GM12878 (cell line): ENCODE measurements at regions not wholly inside any gene's neighbourhood (a gene's known extent, or its start where the extent isn't known, plus 50 kb on each side); places are given as distances from the start of the nearest gene placed in this dataset.

ENCODE experiments used
- ATAC-seq: fragments of 200-7000 bp; cut with Tn5 transposase; 3 replicates; pipeline ENCODE4 v1.9.1; 2020; ENCODE audit warnings: mild to moderate bottlenecking, moderate library complexity
- BruUV-seq: library from RNA; stranded (reverse); fragments of 400-500 nt; replicated peaks from 2 replicates; lab custom pipeline; 2021; lab: Mats Ljungman, UMichigan
- CTCF ChIA-PET: fragments of 300-600 bp; sonication (Branson Sonifier 250); formaldehyde crosslinking; extraction: SDS; loops from one replicate; lab custom pipeline; 2021; ENCODE audit warnings: inconsistent platforms; lab: Yijun Ruan, JAX
- POLR2A ChIA-PET: fragments of 350-600 bp; formaldehyde crosslinking; extraction: SDS; loops from one replicate; lab custom pipeline; 2021; ENCODE audit warnings: inconsistent platforms; lab: Charles Lee
- RAD21 ChIA-PET: fragments of 300-600 bp; sonication (Branson Sonifier 250); formaldehyde crosslinking; loops from one replicate; lab custom pipeline; 2023; ENCODE audit warnings: antibody characterized with exemption; ENCODE audit not compliant: unreplicated experiment; lab: Charles Lee
- SMC1A ChIA-PET: fragments of 300-600 bp; sonication (Branson Sonifier 250); formaldehyde crosslinking; loops from one replicate; lab custom pipeline; 2023; ENCODE audit not compliant: unreplicated experiment, uncharacterized antibody; lab: Charles Lee
- DNase-seq: peaks from one replicate; pipeline ENCODE4 v3.0.0-alpha.2; 2011; ENCODE audit warnings: low read depth, low spot score
- FAIRE-seq: peaks from 3 replicates; lab custom pipeline; 2011; peaks lifted over from hg19 to GRCh38; lab: Jason Lieb, UNC
- H2AFZ ChIP-seq: 2 replicates; pipeline ENCODE4 v1.6.0; 2011; ENCODE audit warnings: low read depth, low read length, control low read depth; ENCODE audit not compliant: control insufficient read depth
- H3K27ac ChIP-seq: 2 replicates; pipeline ENCODE4 v1.5.1; 2011; ENCODE audit warnings: control low read depth; ENCODE audit not compliant: control insufficient read depth, insufficient read depth
- H3K27me3 ChIP-seq, 2 experiments: replicated peaks in 1 of 2; 2 replicates each; pipeline versions ENCODE4 v1.6.0 to v1.6.1; 2011; ENCODE audit warnings: low read length in 1 of 2; ENCODE audit not compliant: control insufficient read depth in 2 of 2, insufficient read depth in 2 of 2
- H3K36me3 ChIP-seq, 2 experiments: 2 replicates each; pipeline ENCODE4 v1.5.1; 2011; ENCODE audit warnings: low read length in 1 of 2; ENCODE audit not compliant: control insufficient read depth in 2 of 2, insufficient read depth in 2 of 2
- H3K4me1 ChIP-seq: 2 replicates; pipeline ENCODE4 v1.6.1; 2011; ENCODE audit warnings: mild to moderate bottlenecking, low read length, moderate library complexity, mixed read lengths; ENCODE audit not compliant: control insufficient read depth, insufficient read depth
- H3K4me2 ChIP-seq: 2 replicates; pipeline ENCODE4 v1.6.0; 2011; ENCODE audit warnings: control low read depth; ENCODE audit not compliant: control insufficient read depth, insufficient read depth
- H3K4me3 ChIP-seq: fragments of 200-600 bp; sonication (generic); 2 replicates; pipeline ENCODE4 v1.5.1; 2016
- H3K79me2 ChIP-seq: 2 replicates; pipeline ENCODE4 v1.6.0; 2011; ENCODE audit warnings: low read length; ENCODE audit not compliant: control insufficient read depth, insufficient read depth
- H3K9ac ChIP-seq: 2 replicates; pipeline ENCODE4 v1.8.0; 2011; ENCODE audit warnings: low read length, control low read depth, mixed read lengths; ENCODE audit not compliant: control insufficient read depth, insufficient read depth
- H3K9me3 ChIP-seq: replicated peaks from 3 replicates; pipeline ENCODE4 v1.5.1; 2011; ENCODE audit warnings: mild to moderate bottlenecking, low read length; ENCODE audit not compliant: control insufficient read depth, insufficient read depth
- H4K20me1 ChIP-seq: 2 replicates; pipeline ENCODE4 v1.6.0; 2011; ENCODE audit not compliant: control insufficient read depth, insufficient read depth
- ATF3 ChIP-seq: IDR thresholded peaks from 2 replicates; pipeline ENCODE4 v1.6.1; 2011; ENCODE audit warnings: low read depth, mild to moderate bottlenecking, low read length, moderate library complexity, borderline replicate concordance; ENCODE audit errors: extremely low read depth
- CBX3 ChIP-seq: fragments of 200-600 bp; sonication (generic); IDR thresholded peaks from 2 replicates; pipeline ENCODE4 v1.6.1; 2016; ENCODE audit warnings: low read depth, borderline replicate concordance
- CTCF ChIP-seq, 3 experiments: IDR thresholded peaks in 2 of 3; conservative IDR thresholded peaks in 1 of 3; 2 replicates each; pipeline ENCODE4 v1.5.1; 2011; ENCODE audit warnings: low read depth in 3 of 3, low read length in 3 of 3, mild to moderate bottlenecking in 3 of 3, control low read depth in 2 of 3, moderate library complexity in 2 of 3, inconsistent platforms in 1 of 3, mixed read lengths in 1 of 3; ENCODE audit not compliant: control insufficient read depth in 2 of 3, insufficient read depth in 1 of 3; ENCODE audit errors: extremely low read depth in 1 of 3
- GABPA ChIP-seq: IDR thresholded peaks from 2 replicates; pipeline ENCODE4 v1.6.1; 2014; ENCODE audit warnings: antibody characterized with exemption, low read depth, mild to moderate bottlenecking, inconsistent platforms
- HDAC2 ChIP-seq: fragments of 200-600 bp; sonication (generic); IDR thresholded peaks from 2 replicates; pipeline ENCODE4 v1.6.1; 2017
- NFXL1 ChIP-seq: fragments of 450-650 bp; IDR thresholded peaks from 2 replicates; pipeline ENCODE4 v1.6.1; 2017; ENCODE audit warnings: antibody characterized with exemption, mild to moderate bottlenecking, borderline replicate concordance
- RBBP5 ChIP-seq: fragments of 200-600 bp; sonication (generic); conservative IDR thresholded peaks from 2 replicates; pipeline ENCODE4 v1.6.1; 2016
- RELA ChIP-seq: fragments of 450-650 bp; IDR thresholded peaks from 2 replicates; pipeline ENCODE4 v1.8.0; 2014; ENCODE audit warnings: borderline replicate concordance; ENCODE audit not compliant: partially characterized antibody
- SMC3 ChIP-seq: IDR thresholded peaks from 2 replicates; pipeline ENCODE4 v1.6.1; 2011; ENCODE audit warnings: low read length, improper control_type of control experiment, borderline replicate concordance
- SRF ChIP-seq, 2 experiments: IDR thresholded peaks; 2 replicates each; pipeline ENCODE4 v1.6.1; 2011; ENCODE audit warnings: low read depth in 2 of 2, low read length in 2 of 2, mild to moderate bottlenecking in 1 of 2, moderate library complexity in 1 of 2
- ZNF592 ChIP-seq: fragments of 450-650 bp; IDR thresholded peaks from 2 replicates; pipeline ENCODE4 v1.6.1; 2017; ENCODE audit warnings: mild to moderate bottlenecking, moderate library complexity
- WGBS: methylation state at CpG from one replicate; pipeline ENCODE4 v1.1.6; 2016; ENCODE audit warnings: low lambda C conversion rate; ENCODE audit not compliant: insufficient replicate concordance, insufficient coverage; ENCODE audit errors: missing lambda C conversion rate; 5-methylcytosine and 5-hydroxymethylcytosine counted together
- in situ Hi-C: fragments of 300-500 bp; cut with MboI; formaldehyde crosslinking; loops from 9 replicates; pipeline ENCODE4 v1.14.3; 2018; ENCODE audit warnings: mixed read lengths
- intact Hi-C: fragments of 100-400 bp; cut with micrococcal nuclease; formaldehyde crosslinking; loops from one replicate; pipeline ENCODE4 v1.14.2; 2022; ENCODE audit not compliant: unreplicated experiment
- TF ChIP-seq, protein P1 (sequence below): fragments of 450-650 bp; IDR thresholded peaks from 2 replicates; pipeline ENCODE4 v1.6.1; 2017; ENCODE audit warnings: mild to moderate bottlenecking, low read depth, inconsistent platforms; ENCODE audit not compliant: poor library complexity, severe bottlenecking
- TF ChIP-seq, protein P2 (sequence below): IDR thresholded peaks from 2 replicates; pipeline ENCODE4 v1.6.1; 2012; ENCODE audit warnings: low read length, inconsistent platforms

DNA sequence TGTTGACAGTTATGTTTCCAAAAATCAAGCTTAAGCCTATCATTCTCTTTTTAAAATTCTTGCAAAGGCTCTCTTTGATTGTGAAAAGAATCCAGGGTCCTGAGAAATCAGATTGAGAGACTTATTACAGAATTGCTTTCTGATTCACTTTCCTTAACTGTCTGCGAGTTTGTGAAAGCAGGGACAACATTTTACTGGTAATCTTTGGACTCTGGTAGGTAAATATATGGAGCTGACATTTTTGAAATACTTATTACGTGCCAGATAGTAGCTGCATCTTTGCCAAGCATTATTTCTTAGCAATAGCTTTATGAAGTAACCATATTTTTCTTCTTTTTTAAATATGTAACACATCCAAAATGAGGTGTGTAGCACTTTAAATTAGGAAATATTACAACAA lies 570.9 kb downstream of the CMPK2 start (continued):
- TF ChIP-seq GABPA (no peak), SRF (IDR thresholded peaks at IDR 0.05; ENCODE audit: low read depth in 2 of 2, low read length in 2 of 2) (no peak)

DNA sequence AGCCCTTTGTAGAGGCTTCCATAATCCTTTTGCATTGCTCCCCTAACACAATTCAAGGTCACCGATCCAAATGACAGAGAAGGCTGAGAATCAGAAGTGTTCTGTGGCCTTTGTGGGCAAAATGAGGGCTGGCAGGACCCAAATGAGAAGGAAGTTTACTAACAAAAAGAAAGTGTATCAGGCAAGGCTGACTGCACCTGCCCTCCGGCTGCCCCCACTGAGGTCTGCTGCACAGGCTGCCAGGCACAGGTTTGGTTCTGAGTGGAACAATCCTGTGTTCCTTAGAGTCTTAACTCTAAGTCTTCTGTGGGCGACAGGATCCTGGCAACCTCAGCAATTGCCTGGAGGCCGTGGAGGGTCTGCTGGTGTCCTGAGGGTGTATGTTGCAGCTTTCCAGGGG lies 568.5 kb downstream of the CMPK2 start:
- RAD21 ChIA-PET = no interaction called here
- WGBS = 9% methylated on average over 4 of the region's 4 CpGs
- no peak overlapping the region for H3K9ac ChIP-seq
- no peak overlapping the region for H3K4me3 ChIP-seq
- no peak overlapping the region for H3K27ac ChIP-seq
- CTCF ChIA-PET = interaction anchor here (1.1 kb wide), 1 partner anchor 9 kb away, joined by 3 read pairs; no protein-coding TSS in a partner anchor
- SMC1A ChIA-PET = no interaction called here
- no peaks in the 10 kb centered on the region; the same call in 2 of the 3 replicates for H3K9me3 ChIP-seq
- no peaks in the 10 kb centered on the region for H3K36me3 ChIP-seq
- peaks cover 7% of the 10 kb centered on the region; the same call in 1 of the 2 replicates for H3K4me1 ChIP-seq
- no peak overlapping the region for H2AFZ ChIP-seq
- BruUV-seq = no TSS peak
- in situ Hi-C loops (no loop called here), intact Hi-C loops (no loop called here)
- H3K4me2 ChIP-seq = no peak overlapping the region
- H4K20me1 ChIP-seq = no peaks in the 10 kb centered on the region
- no peak for FAIRE-seq
- POLR2A ChIA-PET = interaction anchor here (0.6 kb wide), 1 partner anchor 813 kb away, joined by 4 read pairs; no protein-coding TSS in a partner anchor
- no peak for DNase-seq
- no peaks in the 10 kb centered on the region for H3K79me2 ChIP-seq
- ATAC-seq = peak; percentile 58
- no peaks in the 10 kb centered on the region for H3K27me3 ChIP-seq
- no peak for TF ChIP-seq RELA
- no peak for TF ChIP-seq NFXL1
- TF ChIP-seq, protein P1, sequence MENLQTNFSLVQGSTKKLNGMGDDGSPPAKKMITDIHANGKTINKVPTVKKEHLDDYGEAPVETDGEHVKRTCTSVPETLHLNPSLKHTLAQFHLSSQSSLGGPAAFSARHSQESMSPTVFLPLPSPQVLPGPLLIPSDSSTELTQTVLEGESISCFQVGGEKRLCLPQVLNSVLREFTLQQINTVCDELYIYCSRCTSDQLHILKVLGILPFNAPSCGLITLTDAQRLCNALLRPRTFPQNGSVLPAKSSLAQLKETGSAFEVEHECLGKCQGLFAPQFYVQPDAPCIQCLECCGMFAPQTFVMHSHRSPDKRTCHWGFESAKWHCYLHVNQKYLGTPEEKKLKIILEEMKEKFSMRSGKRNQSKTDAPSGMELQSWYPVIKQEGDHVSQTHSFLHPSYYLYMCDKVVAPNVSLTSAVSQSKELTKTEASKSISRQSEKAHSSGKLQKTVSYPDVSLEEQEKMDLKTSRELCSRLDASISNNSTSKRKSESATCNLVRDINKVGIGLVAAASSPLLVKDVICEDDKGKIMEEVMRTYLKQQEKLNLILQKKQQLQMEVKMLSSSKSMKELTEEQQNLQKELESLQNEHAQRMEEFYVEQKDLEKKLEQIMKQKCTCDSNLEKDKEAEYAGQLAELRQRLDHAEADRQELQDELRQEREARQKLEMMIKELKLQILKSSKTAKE = no peak
- no peak for TF ChIP-seq CBX3
- TF ChIP-seq HDAC2 = no peak
- TF ChIP-seq, protein P2, sequence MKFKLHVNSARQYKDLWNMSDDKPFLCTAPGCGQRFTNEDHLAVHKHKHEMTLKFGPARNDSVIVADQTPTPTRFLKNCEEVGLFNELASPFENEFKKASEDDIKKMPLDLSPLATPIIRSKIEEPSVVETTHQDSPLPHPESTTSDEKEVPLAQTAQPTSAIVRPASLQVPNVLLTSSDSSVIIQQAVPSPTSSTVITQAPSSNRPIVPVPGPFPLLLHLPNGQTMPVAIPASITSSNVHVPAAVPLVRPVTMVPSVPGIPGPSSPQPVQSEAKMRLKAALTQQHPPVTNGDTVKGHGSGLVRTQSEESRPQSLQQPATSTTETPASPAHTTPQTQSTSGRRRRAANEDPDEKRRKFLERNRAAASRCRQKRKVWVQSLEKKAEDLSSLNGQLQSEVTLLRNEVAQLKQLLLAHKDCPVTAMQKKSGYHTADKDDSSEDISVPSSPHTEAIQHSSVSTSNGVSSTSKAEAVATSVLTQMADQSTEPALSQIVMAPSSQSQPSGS = no peak
- no peak for TF ChIP-seq ZNF592
- no peak for TF ChIP-seq ATF3
- no peak for TF ChIP-seq CTCF (IDR thresholded peaks at IDR 0.05 in 2 of 3, conservative IDR thresholded peaks at IDR 0.05 in 1 of 3; ENCODE audit: control insufficient read depth in 2 of 3, extremely low read depth in 1 of 3, insufficient read depth in 1 of 3, low read depth in 3 of 3, low read length in 3 of 3)
- no peak for TF ChIP-seq RBBP5
- no peak for TF ChIP-seq SMC3
